HepG2 (cell line): ENCODE measurements at regions not wholly inside any gene's neighbourhood (a gene's known extent, or its start where the extent isn't known, plus 50 kb on each side); places are given as distances from the start of the nearest gene placed in this dataset.
A peak's percentile ranks its signal among the peaks of the same experiment; 100 is the strongest.

ENCODE experiments used
- ERF ChIP-seq: IDR thresholded peaks from 2 replicates; pipeline ENCODE4 v1.6.1; 2018; ENCODE audit warnings: missing biosample characterization, missing genetic modification reagents
- FOSL1 ChIP-seq: sonication (generic); formaldehyde crosslinking; IDR thresholded peaks from 2 replicates; pipeline ENCODE4 v1.9.0; 2021; ENCODE audit warnings: missing genetic modification reagents, borderline replicate concordance
- FOXJ3 ChIP-seq: sonication (generic); formaldehyde crosslinking; IDR thresholded peaks from 2 replicates; pipeline ENCODE4 v1.4.0; 2020; ENCODE audit warnings: missing genetic modification reagents, mild to moderate bottlenecking, borderline replicate concordance
- FOXK1 ChIP-seq: sonication (generic); formaldehyde crosslinking; IDR thresholded peaks from 2 replicates; pipeline ENCODE4 v1.4.0; 2020; ENCODE audit warnings: low read depth, missing genetic modification reagents, borderline replicate concordance
- HDAC1 ChIP-seq: sonication (generic); formaldehyde crosslinking; IDR thresholded peaks from 2 replicates; pipeline ENCODE4 v1.5.1; 2020; ENCODE audit warnings: mild to moderate bottlenecking, missing genetic modification reagents
- HIVEP1 ChIP-seq: sonication (generic); formaldehyde crosslinking; IDR thresholded peaks from 2 replicates; pipeline ENCODE4 v1.4.0; 2020; ENCODE audit warnings: mild to moderate bottlenecking, missing genetic modification reagents
- IKZF1 ChIP-seq: fragments of 450-650 bp; IDR thresholded peaks from 2 replicates; pipeline ENCODE4 v1.7.1; 2016
- JARID2 ChIP-seq: sonication (generic); formaldehyde crosslinking; IDR thresholded peaks from 2 replicates; pipeline ENCODE4 v1.8.1; 2023; ENCODE audit warnings: missing genetic modification reagents, inconsistent platforms; ENCODE audit not compliant: insufficient replicate concordance
- LCORL ChIP-seq, 2 experiments: fragments of 450-650 bp in 1 of 2; sonication (generic) in 1 of 2; formaldehyde crosslinking in 1 of 2; IDR thresholded peaks; 2 replicates each; pipeline versions ENCODE4 v1.5.0 to v1.6.1; 2017 to 2020; ENCODE audit warnings: antibody characterized with exemption in 1 of 2, missing genetic modification reagents in 1 of 2
- MED1 ChIP-seq: sonication (generic); formaldehyde crosslinking; IDR thresholded peaks from 2 replicates; pipeline ENCODE4 v1.4.0; 2020; ENCODE audit warnings: missing genetic modification reagents
- MYC ChIP-seq: sonication (generic); formaldehyde crosslinking; IDR thresholded peaks from 2 replicates; pipeline ENCODE4 v1.9.0; 2021; ENCODE audit warnings: missing genetic modification reagents, borderline replicate concordance
- NBN ChIP-seq: fragments of 450-650 bp; conservative IDR thresholded peaks from 2 replicates; pipeline ENCODE4 v1.6.1; 2017
- NFE2L1 ChIP-seq: sonication (generic); formaldehyde crosslinking; IDR thresholded peaks from 2 replicates; pipeline ENCODE4 v1.4.0; 2020; ENCODE audit warnings: missing genetic modification reagents, mild to moderate bottlenecking, borderline replicate concordance
- NFKBIZ ChIP-seq: IDR thresholded peaks from 2 replicates; pipeline ENCODE4 v1.6.1; 2018; ENCODE audit warnings: missing genetic modification reagents, missing compliant biosample characterization
- POLR2G ChIP-seq: fragments of 200-400 bp; formaldehyde crosslinking; IDR thresholded peaks from 2 replicates; pipeline ENCODE4 v1.6.1; 2018; ENCODE audit warnings: mild to moderate bottlenecking, low read depth, low read length, moderate library complexity
- RFX1 ChIP-seq: fragments of 450-650 bp; IDR thresholded peaks from 2 replicates; pipeline ENCODE4 v1.6.1; 2017
- SAP130 ChIP-seq: IDR thresholded peaks from 2 replicates; pipeline ENCODE4 v1.6.1; 2016; ENCODE audit warnings: low read depth
- SETDB1 ChIP-seq: sonication (generic); formaldehyde crosslinking; IDR thresholded peaks from 2 replicates; pipeline ENCODE4 v1.5.1; 2020; ENCODE audit warnings: missing genetic modification reagents, mild to moderate bottlenecking, borderline replicate concordance
- SRSF4 ChIP-seq: fragments of 200-400 bp; formaldehyde crosslinking; IDR thresholded peaks from one replicate; pipeline ENCODE4 v1.6.1; 2018; ENCODE audit warnings: mild to moderate bottlenecking, low read depth, low read length, moderate library complexity; ENCODE audit not compliant: poor library complexity, severe bottlenecking
- TRIM24 ChIP-seq: sonication (generic); formaldehyde crosslinking; IDR thresholded peaks from 2 replicates; pipeline ENCODE4 v1.8.0; 2022; ENCODE audit warnings: mild to moderate bottlenecking, missing genetic modification reagents
- YEATS4 ChIP-seq: sonication (generic); formaldehyde crosslinking; IDR thresholded peaks from 2 replicates; pipeline ENCODE4 v1.4.0; 2020; ENCODE audit warnings: missing genetic modification reagents, borderline replicate concordance
- ZBTB20 ChIP-seq: sonication (generic); formaldehyde crosslinking; IDR thresholded peaks from 2 replicates; pipeline ENCODE4 v1.8.1; 2023; ENCODE audit warnings: missing genetic modification reagents, low read depth, mild to moderate bottlenecking, borderline replicate concordance
- ZBTB42 ChIP-seq: sonication (generic); formaldehyde crosslinking; IDR thresholded peaks from 2 replicates; pipeline ENCODE4 v1.5.0; 2020; ENCODE audit warnings: mild to moderate bottlenecking, missing genetic modification reagents
- ZBTB8A ChIP-seq: sonication (generic); formaldehyde crosslinking; IDR thresholded peaks from 2 replicates; pipeline ENCODE4 v1.4.0; 2020; ENCODE audit warnings: mild to moderate bottlenecking, low read depth, missing genetic modification reagents, borderline replicate concordance
- ZFP90 ChIP-seq: sonication (generic); formaldehyde crosslinking; IDR thresholded peaks from 2 replicates; pipeline ENCODE4 v1.8.0; 2022; ENCODE audit warnings: missing genetic modification reagents, mild to moderate bottlenecking, inconsistent platforms, borderline replicate concordance
- ZNF160 ChIP-seq: sonication (generic); formaldehyde crosslinking; IDR thresholded peaks from 2 replicates; pipeline ENCODE4 v1.8.0; 2022; ENCODE audit warnings: mild to moderate bottlenecking, inconsistent platforms, missing genetic modification reagents
- ZNF282 ChIP-seq: fragments of 450-650 bp; IDR thresholded peaks from 2 replicates; pipeline ENCODE4 v1.6.1; 2018; ENCODE audit not compliant: partially characterized antibody
- ZNF362 ChIP-seq: sonication (generic); formaldehyde crosslinking; IDR thresholded peaks from 2 replicates; pipeline ENCODE4 v1.4.0; 2020; ENCODE audit warnings: missing genetic modification reagents, mild to moderate bottlenecking, borderline replicate concordance
- ZNF615 ChIP-seq: sonication (generic); formaldehyde crosslinking; IDR thresholded peaks from 2 replicates; pipeline ENCODE4 v1.5.0; 2020; ENCODE audit warnings: mild to moderate bottlenecking, missing genetic modification reagents, borderline replicate concordance
- ZSCAN22 ChIP-seq: sonication (generic); formaldehyde crosslinking; IDR thresholded peaks from 2 replicates; pipeline ENCODE4 v1.4.0; 2020; ENCODE audit warnings: mild to moderate bottlenecking, missing genetic modification reagents
- TF ChIP-seq, protein P1 (sequence below): sonication (generic); formaldehyde crosslinking; IDR thresholded peaks from 2 replicates; pipeline ENCODE4 v1.5.0; 2020; ENCODE audit warnings: missing genetic modification reagents

DNA sequence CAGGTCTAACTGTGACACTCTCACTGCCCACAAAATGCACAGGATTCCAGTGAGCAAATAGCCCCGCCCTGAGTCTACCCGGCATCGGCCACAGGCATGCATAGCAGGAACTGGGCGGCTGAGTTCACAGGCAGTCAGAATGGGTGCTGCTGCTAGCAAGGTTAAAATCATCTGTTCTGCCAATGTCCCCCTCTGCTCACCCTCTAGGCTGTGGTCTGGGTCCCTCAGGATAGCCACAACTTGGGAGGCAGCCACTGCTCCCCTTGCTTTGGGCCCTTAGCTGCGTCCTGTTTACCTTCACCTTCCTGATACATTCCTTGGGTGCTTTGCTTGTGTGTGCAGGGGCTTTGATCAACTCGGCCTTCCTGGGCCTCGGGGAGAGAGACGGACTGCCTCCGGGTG is 232.9 kb upstream of the RGMA start (continued):
- no peak for TF ChIP-seq ZNF282
- TF ChIP-seq FOSL1 = peak; percentile 17; the same call in 1 of the 2 replicates
- TF ChIP-seq SETDB1 = no peak
- no peak for TF ChIP-seq NBN
- no peak for TF ChIP-seq ZNF362 (CRISPR knock-in tag)
- TF ChIP-seq IKZF1 = no peak
- TF ChIP-seq RFX1 = no peak
- TF ChIP-seq HIVEP1 = no peak
- TF ChIP-seq, protein P1, sequence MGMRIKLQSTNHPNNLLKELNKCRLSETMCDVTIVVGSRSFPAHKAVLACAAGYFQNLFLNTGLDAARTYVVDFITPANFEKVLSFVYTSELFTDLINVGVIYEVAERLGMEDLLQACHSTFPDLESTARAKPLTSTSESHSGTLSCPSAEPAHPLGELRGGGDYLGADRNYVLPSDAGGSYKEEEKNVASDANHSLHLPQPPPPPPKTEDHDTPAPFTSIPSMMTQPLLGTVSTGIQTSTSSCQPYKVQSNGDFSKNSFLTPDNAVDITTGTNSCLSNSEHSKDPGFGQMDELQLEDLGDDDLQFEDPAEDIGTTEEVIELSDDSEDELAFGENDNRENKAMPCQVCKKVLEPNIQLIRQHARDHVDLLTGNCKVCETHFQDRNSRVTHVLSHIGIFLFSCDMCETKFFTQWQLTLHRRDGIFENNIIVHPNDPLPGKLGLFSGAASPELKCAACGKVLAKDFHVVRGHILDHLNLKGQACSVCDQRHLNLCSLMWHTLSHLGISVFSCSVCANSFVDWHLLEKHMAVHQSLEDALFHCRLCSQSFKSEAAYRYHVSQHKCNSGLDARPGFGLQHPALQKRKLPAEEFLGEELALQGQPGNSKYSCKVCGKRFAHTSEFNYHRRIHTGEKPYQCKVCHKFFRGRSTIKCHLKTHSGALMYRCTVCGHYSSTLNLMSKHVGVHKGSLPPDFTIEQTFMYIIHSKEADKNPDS = no peak
- peak; percentile 30; the same call in 1 of the 2 replicates for TF ChIP-seq MED1
- no peak for TF ChIP-seq ZBTB8A (CRISPR knock-in tag)
- TF ChIP-seq HDAC1 = peak; percentile 61; the same call in 1 of the 2 replicates
- no peak for TF ChIP-seq TRIM24
- peak; percentile 64 for TF ChIP-seq SAP130
- TF ChIP-seq YEATS4 (CRISPR knock-in tag) = no peak; the same call in 1 of the 2 replicates
- no peak for TF ChIP-seq NFKBIZ (CRISPR knock-in tag)
- no peak for TF ChIP-seq MYC (CRISPR knock-in tag)
- no peak for TF ChIP-seq ZFP90 (CRISPR knock-in tag)
- no peak for TF ChIP-seq JARID2 (CRISPR knock-in tag)
- TF ChIP-seq ZNF160 (CRISPR knock-in tag) = no peak
- no peak for TF ChIP-seq ZBTB42 (CRISPR knock-in tag)
- no peak for TF ChIP-seq FOXK1 (CRISPR knock-in tag)
- TF ChIP-seq ZNF615 = no peak
- no peak for TF ChIP-seq NFE2L1 (CRISPR knock-in tag)
- no peak for TF ChIP-seq LCORL (IDR thresholded peaks at IDR 0.05)
- peak; percentile 67; the same call in 1 of the 2 replicates for TF ChIP-seq LCORL (CRISPR knock-in tag; IDR thresholded peaks at IDR 0.05)
- TF ChIP-seq ZSCAN22 (CRISPR knock-in tag) = no peak
- no peak for TF ChIP-seq ZBTB20 (CRISPR knock-in tag)
- peak; percentile 51; the same call in 1 of the 2 replicates for TF ChIP-seq ERF (CRISPR knock-in tag)
- TF ChIP-seq POLR2G = no peak
- no peak for TF ChIP-seq SRSF4
- TF ChIP-seq FOXJ3 = no peak
